ENCODE measurements at regions not wholly inside any gene's neighbourhood (a gene's known extent, or its start where the extent isn't known, plus 50 kb on each side); places are given as distances from the start of the nearest gene placed in this dataset.
"Not testable (repeated sequence)": the region's sequence is repeated elsewhere in the genome, so short reads cannot be mapped to it uniquely, and the experiment has no call there.

- intact Hi-C loops (cut with DNase I); H3K4me3 ChIP-seq (ENCODE audit: low read length in 3 of 3); FAIRE-seq; H3K27ac ChIP-seq (ENCODE audit: low read depth in 2 of 2, low read length in 2 of 2); DNase-seq; H3K9me3 ChIP-seq (ENCODE audit: control insufficient read depth in 2 of 3, insufficient read depth in 1 of 3, low read length in 3 of 3); H3K36me3 ChIP-seq (ENCODE audit: control insufficient read depth in 2 of 3, insufficient read depth in 3 of 3, low read length in 3 of 3); H3K9ac ChIP-seq (ENCODE audit: low read length in 3 of 3); H3K27me3 ChIP-seq (ENCODE audit: control insufficient read depth, insufficient read depth, low read length); H3K4me1 ChIP-seq (ENCODE audit: control insufficient read depth in 2 of 3, insufficient read depth in 2 of 3, low read depth in 1 of 3, low read length in 3 of 3): not testable (repeated sequence)
Measured at GRCh38 chr1:86633306-86633838, 71.0 kb upstream of the SH3GLB1 start.

DNA sequence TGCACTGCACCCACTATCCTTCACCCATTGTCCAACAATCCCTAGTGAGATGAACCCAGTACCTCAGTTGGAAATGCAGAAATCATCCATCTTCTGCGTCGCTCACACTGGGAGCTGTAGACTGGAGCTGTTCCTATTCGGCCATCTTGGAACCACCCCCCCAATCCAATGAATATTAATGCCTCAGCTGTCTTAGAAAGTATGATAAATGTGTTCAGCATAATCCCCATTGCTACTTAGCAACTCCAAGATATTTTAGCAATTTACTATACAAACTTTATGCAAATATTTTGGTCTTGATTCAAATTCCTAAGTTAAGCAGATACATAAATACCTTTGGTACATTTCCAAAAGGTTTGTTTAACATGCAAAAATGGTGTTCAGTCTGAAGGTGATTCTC, 70.5 kb upstream of the SH3GLB1 start:
- H3K9me3 ChIP-seq (ENCODE audit: control insufficient read depth in 2 of 3, insufficient read depth in 1 of 3, low read length in 3 of 3) = no peaks in the 10 kb centered on the region
- intact Hi-C loops (cut with DNase I) = no loop called here
- no peak for DNase-seq
- H3K4me3 ChIP-seq (ENCODE audit: low read length in 3 of 3) = no peak overlapping the region
- H3K27ac ChIP-seq (ENCODE audit: low read depth in 2 of 2, low read length in 2 of 2) = no peak overlapping the region
- no peaks in the 10 kb centered on the region for H3K4me1 ChIP-seq (ENCODE audit: control insufficient read depth in 2 of 3, insufficient read depth in 2 of 3, low read depth in 1 of 3, low read length in 3 of 3)
- H3K27me3 ChIP-seq (ENCODE audit: control insufficient read depth, insufficient read depth, low read length) = no peaks in the 10 kb centered on the region
- H3K36me3 ChIP-seq (ENCODE audit: control insufficient read depth in 2 of 3, insufficient read depth in 3 of 3, low read length in 3 of 3) = no peaks in the 10 kb centered on the region
- TF ChIP-seq, protein P1, sequence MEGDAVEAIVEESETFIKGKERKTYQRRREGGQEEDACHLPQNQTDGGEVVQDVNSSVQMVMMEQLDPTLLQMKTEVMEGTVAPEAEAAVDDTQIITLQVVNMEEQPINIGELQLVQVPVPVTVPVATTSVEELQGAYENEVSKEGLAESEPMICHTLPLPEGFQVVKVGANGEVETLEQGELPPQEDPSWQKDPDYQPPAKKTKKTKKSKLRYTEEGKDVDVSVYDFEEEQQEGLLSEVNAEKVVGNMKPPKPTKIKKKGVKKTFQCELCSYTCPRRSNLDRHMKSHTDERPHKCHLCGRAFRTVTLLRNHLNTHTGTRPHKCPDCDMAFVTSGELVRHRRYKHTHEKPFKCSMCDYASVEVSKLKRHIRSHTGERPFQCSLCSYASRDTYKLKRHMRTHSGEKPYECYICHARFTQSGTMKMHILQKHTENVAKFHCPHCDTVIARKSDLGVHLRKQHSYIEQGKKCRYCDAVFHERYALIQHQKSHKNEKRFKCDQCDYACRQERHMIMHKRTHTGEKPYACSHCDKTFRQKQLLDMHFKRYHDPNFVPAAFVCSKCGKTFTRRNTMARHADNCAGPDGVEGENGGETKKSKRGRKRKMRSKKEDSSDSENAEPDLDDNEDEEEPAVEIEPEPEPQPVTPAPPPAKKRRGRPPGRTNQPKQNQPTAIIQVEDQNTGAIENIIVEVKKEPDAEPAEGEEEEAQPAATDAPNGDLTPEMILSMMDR (IDR thresholded peaks at IDR 0.05; ENCODE audit: borderline replicate concordance, extremely low read depth, insufficient read depth) = no peak
- FAIRE-seq = no peak
- H3K9ac ChIP-seq (ENCODE audit: low read length in 3 of 3) = no peak overlapping the region

GRCh38 chr1:86636898-86637297, 67.5 kb upstream of the SH3GLB1 start:
- Histone ChIP-seq H3K4me1 (ENCODE audit: control insufficient read depth in 2 of 3, insufficient read depth in 2 of 3, low read depth in 1 of 3, low read length in 3 of 3) (no peaks in the 10 kb centered on the region), H3K27ac (ENCODE audit: low read depth in 2 of 2, low read length in 2 of 2) (no peak overlapping the region), H3K27me3 (ENCODE audit: control insufficient read depth, insufficient read depth, low read length) (no peaks in the 10 kb centered on the region), H3K36me3 (ENCODE audit: control insufficient read depth in 2 of 3, insufficient read depth in 3 of 3, low read length in 3 of 3) (no peaks in the 10 kb centered on the region), H3K9ac (ENCODE audit: low read length in 3 of 3) (no peak overlapping the region), H3K9me3 (ENCODE audit: control insufficient read depth in 2 of 3, insufficient read depth in 1 of 3, low read length in 3 of 3) (no peaks in the 10 kb centered on the region), H3K4me3 (ENCODE audit: low read length in 3 of 3) (no peak overlapping the region)
- no peak for DNase-seq
- TF ChIP-seq, protein P1 (IDR thresholded peaks at IDR 0.05; ENCODE audit: borderline replicate concordance, extremely low read depth, insufficient read depth) = no peak
- intact Hi-C loops (cut with DNase I) = no loop called here
- FAIRE-seq = no peak

DNA sequence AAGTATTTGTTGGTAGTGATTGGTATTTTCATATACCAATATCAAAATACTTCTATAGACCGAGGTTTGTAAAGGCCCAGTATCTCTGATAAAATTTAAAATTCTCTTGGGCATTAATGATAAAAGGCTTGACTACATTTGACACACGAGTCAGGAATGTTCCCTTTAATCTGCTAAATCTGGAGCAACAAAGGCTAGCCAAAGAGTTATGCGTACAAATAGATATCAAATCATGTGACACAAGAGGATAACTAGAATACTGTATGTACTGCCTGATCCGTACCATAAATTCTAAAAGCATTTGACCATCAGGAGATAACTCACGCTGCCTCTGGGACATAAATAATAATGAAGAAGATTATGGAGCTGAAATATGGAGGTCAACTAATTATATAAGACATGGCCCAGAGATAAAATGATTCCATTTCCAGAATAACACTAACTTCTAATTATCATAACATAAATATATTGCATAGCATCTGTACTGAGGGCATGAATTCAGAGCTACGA, 64.2 kb upstream of the SH3GLB1 start:
- no peak for DNase-seq
- Histone ChIP-seq H3K27ac (ENCODE audit: low read depth in 2 of 2, low read length in 2 of 2) (no peak overlapping the region), H3K27me3 (ENCODE audit: control insufficient read depth, insufficient read depth, low read length) (no peaks in the 10 kb centered on the region), H3K9ac (ENCODE audit: low read length in 3 of 3) (no peak overlapping the region), H3K9me3 (ENCODE audit: control insufficient read depth in 2 of 3, insufficient read depth in 1 of 3, low read length in 3 of 3) (no peaks in the 10 kb centered on the region), H3K4me1 (ENCODE audit: control insufficient read depth in 2 of 3, insufficient read depth in 2 of 3, low read depth in 1 of 3, low read length in 3 of 3) (no peaks in the 10 kb centered on the region), H3K36me3 (ENCODE audit: control insufficient read depth in 2 of 3, insufficient read depth in 3 of 3, low read length in 3 of 3) (no peaks in the 10 kb centered on the region), H3K4me3 (ENCODE audit: low read length in 3 of 3) (no peak overlapping the region)
- intact Hi-C loops (cut with DNase I) = no loop called here
- no peak for FAIRE-seq
- TF ChIP-seq, protein P1 (IDR thresholded peaks at IDR 0.05; ENCODE audit: borderline replicate concordance, extremely low read depth, insufficient read depth) = no peak
